OCI-LY1 (cell line): ENCODE measurements at regions not wholly inside any gene's neighbourhood (a gene's known extent, or its start where the extent isn't known, plus 50 kb on each side); places are given as distances from the start of the nearest gene placed in this dataset.
"Not testable (repeated sequence)": the region's sequence is repeated elsewhere in the genome, so short reads cannot be mapped to it uniquely, and the experiment has no call there.

Source experiments
- H2AFZ ChIP-seq: fragments of 200-600 bp; sonication (generic), shearing (Covaris generic); 2 replicates; pipeline ENCODE4 v1.6.0; 2014; ENCODE audit warnings: antibody characterized with exemption, mild to moderate bottlenecking, low read length
- H3F3A ChIP-seq: fragments of 200-600 bp; sonication (generic), shearing (Covaris generic); 2 replicates; pipeline ENCODE4 v1.6.0; 2014; ENCODE audit warnings: mild to moderate bottlenecking, antibody characterized with exemption, low read length, moderate library complexity; ENCODE audit not compliant: insufficient read depth
- H3K27ac ChIP-seq: fragments of 200-600 bp; sonication (generic); 2 replicates; pipeline ENCODE4 v1.5.1; 2014; ENCODE audit warnings: low read length, mixed run types, mild to moderate bottlenecking, low read depth; ENCODE audit not compliant: poor library complexity, severe bottlenecking
- H3K27me3 ChIP-seq: fragments of 200-600 bp; sonication (generic); 2 replicates; pipeline ENCODE4 v1.6.0; 2014; ENCODE audit warnings: antibody characterized with exemption, mild to moderate bottlenecking, low read length, moderate library complexity; ENCODE audit not compliant: insufficient read depth
- H3K36me3 ChIP-seq: fragments of 200-600 bp; sonication (generic); 2 replicates; pipeline ENCODE4 v1.6.1; 2014; ENCODE audit warnings: mild to moderate bottlenecking, antibody characterized with exemption, low read length, moderate library complexity, mixed read lengths; ENCODE audit not compliant: insufficient read depth
- H3K4me1 ChIP-seq: fragments of 200-600 bp; sonication (generic); 2 replicates; pipeline ENCODE4 v1.5.1; 2014; ENCODE audit warnings: mild to moderate bottlenecking, low read length, moderate library complexity; ENCODE audit not compliant: insufficient read depth, severe bottlenecking
- H3K4me2 ChIP-seq: fragments of 200-600 bp; sonication (generic), shearing (Covaris generic); 2 replicates; pipeline ENCODE4 v1.6.1; 2014; ENCODE audit warnings: low read length
- H3K4me3 ChIP-seq: fragments of 200-600 bp; sonication (generic); 2 replicates; pipeline ENCODE4 v1.5.1; 2014; ENCODE audit warnings: low read length, low read depth, mild to moderate bottlenecking, mixed read lengths; ENCODE audit not compliant: poor library complexity, severe bottlenecking
- H3K79me2 ChIP-seq: fragments of 200-600 bp; shearing (Covaris generic); 2 replicates; pipeline ENCODE4 v1.6.1; 2016; ENCODE audit warnings: mixed run types, low read length, mixed read lengths; ENCODE audit not compliant: insufficient read depth
- H3K9ac ChIP-seq: fragments of 200-600 bp; sonication (generic), shearing (Covaris generic); 2 replicates; pipeline ENCODE4 v1.6.1; 2014; ENCODE audit warnings: mild to moderate bottlenecking, low read length, mixed read lengths
- H3K9me2 ChIP-seq: fragments of 200-600 bp; sonication (generic), shearing (Covaris generic); 2 replicates; pipeline ENCODE4 v1.6.1; 2014; ENCODE audit warnings: low read depth, mild to moderate bottlenecking, low read length, mixed read lengths
- H3K9me3 ChIP-seq: fragments of 200-600 bp; shearing (Covaris generic); 2 replicates; pipeline ENCODE4 v1.6.1; 2014; ENCODE audit warnings: low read length, mixed read lengths
- H4K20me1 ChIP-seq: fragments of 200-600 bp; sonication (generic), shearing (Covaris generic); 2 replicates; pipeline ENCODE4 v1.6.0; 2016; ENCODE audit warnings: mild to moderate bottlenecking, low read length; ENCODE audit not compliant: insufficient read depth
- EZH2 ChIP-seq: fragments of 200-600 bp; sonication (generic), shearing (Covaris generic); IDR thresholded peaks from 2 replicates; pipeline ENCODE4 v1.8.0; 2017; ENCODE audit warnings: borderline replicate concordance, mixed run types, mild to moderate bottlenecking, antibody characterized with exemption, low read length, moderate library complexity, mixed read lengths
- TF ChIP-seq, protein P1 (sequence below): fragments of 200-600 bp; sonication (generic), shearing (Covaris generic); IDR thresholded peaks from 2 replicates; pipeline ENCODE4 v1.5.1; 2017; ENCODE audit warnings: mild to moderate bottlenecking, antibody characterized with exemption, low read length, moderate library complexity, mixed read lengths

DNA sequence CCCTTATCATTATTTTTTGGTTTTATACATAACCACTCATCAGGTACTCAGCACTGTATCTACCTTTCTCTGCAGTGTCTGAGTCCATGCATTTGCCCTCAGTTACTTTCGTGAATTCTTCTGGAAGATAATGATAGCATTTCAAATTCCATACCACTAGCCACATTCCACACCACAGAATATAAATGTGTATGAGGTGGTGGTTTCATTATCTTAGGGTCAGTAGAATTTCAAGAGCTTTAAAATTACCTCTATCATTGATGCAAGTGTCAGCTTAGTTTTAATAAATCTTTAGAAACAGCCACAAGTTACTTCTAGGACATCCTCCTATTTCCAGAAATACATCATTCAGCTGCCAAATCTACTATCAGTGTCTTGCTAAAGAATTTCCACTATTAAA lies 1578.3 kb downstream of the OLFM4 start:
- no peaks in the 10 kb centered on the region for H3F3A ChIP-seq
- no peak overlapping the region for H2AFZ ChIP-seq
- no peak overlapping the region for H3K9ac ChIP-seq
- H3K27ac ChIP-seq = no peak overlapping the region
- H3K9me3 ChIP-seq = no peaks in the 10 kb centered on the region
- H3K4me2 ChIP-seq = no peak overlapping the region
- H3K9me2 ChIP-seq = no peaks in the 10 kb centered on the region
- H3K4me3 ChIP-seq = no peak overlapping the region
- H3K79me2 ChIP-seq = no peaks in the 10 kb centered on the region
- H3K4me1 ChIP-seq = no peaks in the 10 kb centered on the region
- H3K36me3 ChIP-seq = no peaks in the 10 kb centered on the region
- H4K20me1 ChIP-seq = no peaks in the 10 kb centered on the region
- H3K27me3 ChIP-seq = no peaks in the 10 kb centered on the region
- TF ChIP-seq EZH2 = no peak
- TF ChIP-seq, protein P1, sequence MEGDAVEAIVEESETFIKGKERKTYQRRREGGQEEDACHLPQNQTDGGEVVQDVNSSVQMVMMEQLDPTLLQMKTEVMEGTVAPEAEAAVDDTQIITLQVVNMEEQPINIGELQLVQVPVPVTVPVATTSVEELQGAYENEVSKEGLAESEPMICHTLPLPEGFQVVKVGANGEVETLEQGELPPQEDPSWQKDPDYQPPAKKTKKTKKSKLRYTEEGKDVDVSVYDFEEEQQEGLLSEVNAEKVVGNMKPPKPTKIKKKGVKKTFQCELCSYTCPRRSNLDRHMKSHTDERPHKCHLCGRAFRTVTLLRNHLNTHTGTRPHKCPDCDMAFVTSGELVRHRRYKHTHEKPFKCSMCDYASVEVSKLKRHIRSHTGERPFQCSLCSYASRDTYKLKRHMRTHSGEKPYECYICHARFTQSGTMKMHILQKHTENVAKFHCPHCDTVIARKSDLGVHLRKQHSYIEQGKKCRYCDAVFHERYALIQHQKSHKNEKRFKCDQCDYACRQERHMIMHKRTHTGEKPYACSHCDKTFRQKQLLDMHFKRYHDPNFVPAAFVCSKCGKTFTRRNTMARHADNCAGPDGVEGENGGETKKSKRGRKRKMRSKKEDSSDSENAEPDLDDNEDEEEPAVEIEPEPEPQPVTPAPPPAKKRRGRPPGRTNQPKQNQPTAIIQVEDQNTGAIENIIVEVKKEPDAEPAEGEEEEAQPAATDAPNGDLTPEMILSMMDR = no peak

DNA sequence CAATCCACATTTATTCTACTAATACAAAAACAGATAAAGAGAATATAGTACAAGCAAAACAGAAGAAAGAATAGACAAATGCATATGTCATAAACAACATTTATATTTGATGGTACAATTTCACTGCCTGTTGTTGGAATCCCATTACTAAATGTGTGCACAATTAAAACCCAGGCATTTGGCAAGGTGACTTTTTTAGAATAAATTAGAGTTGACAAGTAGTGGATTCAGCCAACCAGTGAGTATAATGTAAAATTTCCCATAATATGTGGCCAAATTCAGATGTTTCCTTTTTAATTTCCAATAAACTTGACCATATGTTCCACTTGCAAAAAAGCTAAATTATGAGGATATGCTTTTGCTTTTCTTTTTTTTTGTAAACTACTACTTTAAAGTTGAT lies 1578.8 kb downstream of the OLFM4 start:
- no peak overlapping the region for H3K9ac ChIP-seq
- H3K4me2 ChIP-seq = no peak overlapping the region
- no peaks in the 10 kb centered on the region for H3K79me2 ChIP-seq
- no peaks in the 10 kb centered on the region for H3K27me3 ChIP-seq
- H4K20me1 ChIP-seq = no peaks in the 10 kb centered on the region
- H3K27ac ChIP-seq = no peak overlapping the region
- no peaks in the 10 kb centered on the region for H3K9me3 ChIP-seq
- TF ChIP-seq EZH2 = no peak
- no peaks in the 10 kb centered on the region for H3F3A ChIP-seq
- no peaks in the 10 kb centered on the region for H3K9me2 ChIP-seq
- H3K36me3 ChIP-seq = no peaks in the 10 kb centered on the region
- H3K4me3 ChIP-seq = no peak overlapping the region
- no peaks in the 10 kb centered on the region for H3K4me1 ChIP-seq
- no peak overlapping the region for H2AFZ ChIP-seq

DNA sequence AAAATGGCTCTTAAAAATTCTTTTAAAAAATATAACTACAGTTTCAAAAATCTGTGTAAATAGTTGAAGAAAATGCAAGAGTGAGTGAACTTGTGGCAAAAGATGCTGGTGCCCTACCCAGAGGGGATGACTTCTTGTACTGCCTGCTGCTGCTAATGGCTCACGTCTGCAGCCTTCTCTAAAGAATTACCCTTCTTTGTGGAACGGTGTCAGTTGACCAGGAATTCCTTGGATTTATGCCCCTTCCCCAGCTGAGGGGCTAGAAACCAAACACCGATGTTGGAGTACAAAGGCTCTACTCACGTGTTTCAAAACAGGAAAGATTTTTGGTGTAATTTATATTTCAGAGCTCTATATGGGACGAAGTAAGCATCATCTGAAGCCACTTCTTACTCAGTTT lies 1582.8 kb downstream of the OLFM4 start:
- no peak overlapping the region for H3K4me2 ChIP-seq
- H3K4me1 ChIP-seq = no peaks in the 10 kb centered on the region
- no peak overlapping the region for H3K27ac ChIP-seq
- H3K9me2 ChIP-seq = no peaks in the 10 kb centered on the region
- no peak overlapping the region for H2AFZ ChIP-seq
- H3K9ac ChIP-seq = no peak overlapping the region
- no peaks in the 10 kb centered on the region for H3K36me3 ChIP-seq
- H3K79me2 ChIP-seq = no peaks in the 10 kb centered on the region
- H3K4me3 ChIP-seq = no peak overlapping the region
- H3F3A ChIP-seq = no peaks in the 10 kb centered on the region
- no peak for TF ChIP-seq EZH2
- TF ChIP-seq, protein P1 = no peak
- no peaks in the 10 kb centered on the region for H3K9me3 ChIP-seq
- no peaks in the 10 kb centered on the region for H3K27me3 ChIP-seq
- no peaks in the 10 kb centered on the region for H4K20me1 ChIP-seq

DNA sequence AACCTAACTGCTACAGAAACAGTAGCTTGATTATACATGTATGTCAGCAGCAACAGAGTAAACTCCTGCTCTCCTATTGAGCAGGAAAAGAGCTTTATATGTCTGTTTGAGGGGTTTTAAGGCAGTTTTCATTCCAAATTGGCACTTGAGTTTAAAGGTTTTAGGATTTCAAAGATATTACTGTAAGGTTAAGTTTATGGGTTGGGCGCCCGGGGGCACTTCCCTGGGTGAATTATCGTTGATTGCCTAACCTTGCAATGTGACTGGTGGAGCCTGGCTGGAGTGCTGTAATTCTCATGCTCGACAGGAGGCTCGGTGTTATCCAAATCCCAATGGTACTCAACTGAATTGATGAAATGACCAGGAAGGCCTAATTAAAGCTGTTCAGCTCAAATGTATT lies 1586.1 kb downstream of the OLFM4 start:
- Histone ChIP-seq H3F3A (no peaks in the 10 kb centered on the region), H3K9me3 (no peaks in the 10 kb centered on the region), H3K4me3 (no peak overlapping the region), H3K4me1 (no peaks in the 10 kb centered on the region), H3K9ac (no peak overlapping the region), H4K20me1 (no peaks in the 10 kb centered on the region), H3K27ac (no peak overlapping the region), H3K79me2 (no peaks in the 10 kb centered on the region), H3K9me2 (no peaks in the 10 kb centered on the region), H3K27me3 (no peaks in the 10 kb centered on the region), H3K36me3 (no peaks in the 10 kb centered on the region), H3K4me2 (no peak overlapping the region), H2AFZ (no peak overlapping the region)
- TF ChIP-seq, protein P1 = no peak
- TF ChIP-seq EZH2 = no peak

DNA sequence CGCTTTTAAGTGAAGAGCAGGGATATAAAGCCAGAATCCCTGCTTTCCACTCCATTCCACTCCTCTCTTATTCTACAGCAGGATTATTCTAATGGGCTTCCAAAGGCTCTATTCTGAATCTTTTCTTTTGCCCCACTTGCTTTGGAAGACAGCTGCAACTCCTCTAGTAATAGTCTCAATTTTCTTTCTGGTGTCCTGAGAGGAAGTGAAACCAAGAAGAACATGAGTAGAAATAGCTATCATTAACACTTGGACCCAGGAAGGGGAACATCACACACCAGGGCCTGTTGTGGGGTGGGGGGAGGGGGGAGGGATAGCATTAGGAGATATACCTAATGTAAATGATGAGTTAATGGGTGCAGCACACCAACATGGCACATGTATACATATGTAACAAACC lies 1597.9 kb downstream of the OLFM4 start:
- H2AFZ ChIP-seq, H3K27ac ChIP-seq, H3K79me2 ChIP-seq, H3K9me3 ChIP-seq, H3K9ac ChIP-seq, H3K4me2 ChIP-seq, H3F3A ChIP-seq, H4K20me1 ChIP-seq, H3K4me1 ChIP-seq, H3K9me2 ChIP-seq, H3K27me3 ChIP-seq, H3K36me3 ChIP-seq, H3K4me3 ChIP-seq: not testable (repeated sequence)
